ENCODE measurements at regions not wholly inside any gene's neighbourhood (a gene's known extent, or its start where the extent isn't known, plus 50 kb on each side); places are given as distances from the start of the nearest gene placed in this dataset.

DNA sequence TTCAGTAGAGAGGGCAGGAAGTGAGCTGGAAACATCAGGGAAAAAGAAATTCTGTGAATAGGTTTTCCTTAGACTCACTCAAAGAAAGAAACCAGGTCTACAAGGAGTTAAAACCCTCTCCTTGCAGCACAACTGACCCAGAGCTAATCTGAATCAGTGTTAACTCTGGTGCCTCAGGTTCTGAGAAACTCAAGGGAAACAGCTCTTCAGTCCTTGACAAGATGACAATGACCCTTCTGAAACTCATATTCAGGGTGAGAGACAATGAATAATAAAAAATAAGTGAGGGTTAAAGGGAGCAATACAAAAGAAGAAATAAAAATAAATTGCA, 903.6 kb downstream of the STPG2 start:
- no peak overlapping the region for H3K4me3 ChIP-seq (ENCODE audit: low read depth in 2 of 2, low read length in 2 of 2)
- ChIA-PET CTCF (no interaction called here), POLR2A (no interaction called here)
- no TSS peak for BruUV-seq (replicated peaks)
- no peaks in the 10 kb centered on the region for H3K36me3 ChIP-seq (ENCODE audit: control insufficient read depth, insufficient read depth, low read length)
- no peaks in the 10 kb centered on the region for H3K4me1 ChIP-seq (ENCODE audit: control insufficient read depth, insufficient read depth, low read length)
- TF ChIP-seq, protein P1, sequence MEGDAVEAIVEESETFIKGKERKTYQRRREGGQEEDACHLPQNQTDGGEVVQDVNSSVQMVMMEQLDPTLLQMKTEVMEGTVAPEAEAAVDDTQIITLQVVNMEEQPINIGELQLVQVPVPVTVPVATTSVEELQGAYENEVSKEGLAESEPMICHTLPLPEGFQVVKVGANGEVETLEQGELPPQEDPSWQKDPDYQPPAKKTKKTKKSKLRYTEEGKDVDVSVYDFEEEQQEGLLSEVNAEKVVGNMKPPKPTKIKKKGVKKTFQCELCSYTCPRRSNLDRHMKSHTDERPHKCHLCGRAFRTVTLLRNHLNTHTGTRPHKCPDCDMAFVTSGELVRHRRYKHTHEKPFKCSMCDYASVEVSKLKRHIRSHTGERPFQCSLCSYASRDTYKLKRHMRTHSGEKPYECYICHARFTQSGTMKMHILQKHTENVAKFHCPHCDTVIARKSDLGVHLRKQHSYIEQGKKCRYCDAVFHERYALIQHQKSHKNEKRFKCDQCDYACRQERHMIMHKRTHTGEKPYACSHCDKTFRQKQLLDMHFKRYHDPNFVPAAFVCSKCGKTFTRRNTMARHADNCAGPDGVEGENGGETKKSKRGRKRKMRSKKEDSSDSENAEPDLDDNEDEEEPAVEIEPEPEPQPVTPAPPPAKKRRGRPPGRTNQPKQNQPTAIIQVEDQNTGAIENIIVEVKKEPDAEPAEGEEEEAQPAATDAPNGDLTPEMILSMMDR (IDR thresholded peaks at IDR 0.05), result no peak
- TF ChIP-seq, protein P2, sequence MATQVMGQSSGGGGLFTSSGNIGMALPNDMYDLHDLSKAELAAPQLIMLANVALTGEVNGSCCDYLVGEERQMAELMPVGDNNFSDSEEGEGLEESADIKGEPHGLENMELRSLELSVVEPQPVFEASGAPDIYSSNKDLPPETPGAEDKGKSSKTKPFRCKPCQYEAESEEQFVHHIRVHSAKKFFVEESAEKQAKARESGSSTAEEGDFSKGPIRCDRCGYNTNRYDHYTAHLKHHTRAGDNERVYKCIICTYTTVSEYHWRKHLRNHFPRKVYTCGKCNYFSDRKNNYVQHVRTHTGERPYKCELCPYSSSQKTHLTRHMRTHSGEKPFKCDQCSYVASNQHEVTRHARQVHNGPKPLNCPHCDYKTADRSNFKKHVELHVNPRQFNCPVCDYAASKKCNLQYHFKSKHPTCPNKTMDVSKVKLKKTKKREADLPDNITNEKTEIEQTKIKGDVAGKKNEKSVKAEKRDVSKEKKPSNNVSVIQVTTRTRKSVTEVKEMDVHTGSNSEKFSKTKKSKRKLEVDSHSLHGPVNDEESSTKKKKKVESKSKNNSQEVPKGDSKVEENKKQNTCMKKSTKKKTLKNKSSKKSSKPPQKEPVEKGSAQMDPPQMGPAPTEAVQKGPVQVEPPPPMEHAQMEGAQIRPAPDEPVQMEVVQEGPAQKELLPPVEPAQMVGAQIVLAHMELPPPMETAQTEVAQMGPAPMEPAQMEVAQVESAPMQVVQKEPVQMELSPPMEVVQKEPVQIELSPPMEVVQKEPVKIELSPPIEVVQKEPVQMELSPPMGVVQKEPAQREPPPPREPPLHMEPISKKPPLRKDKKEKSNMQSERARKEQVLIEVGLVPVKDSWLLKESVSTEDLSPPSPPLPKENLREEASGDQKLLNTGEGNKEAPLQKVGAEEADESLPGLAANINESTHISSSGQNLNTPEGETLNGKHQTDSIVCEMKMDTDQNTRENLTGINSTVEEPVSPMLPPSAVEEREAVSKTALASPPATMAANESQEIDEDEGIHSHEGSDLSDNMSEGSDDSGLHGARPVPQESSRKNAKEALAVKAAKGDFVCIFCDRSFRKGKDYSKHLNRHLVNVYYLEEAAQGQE (IDR thresholded peaks at IDR 0.05; ENCODE audit: insufficient read depth in 1 of 2, low read depth in 2 of 2, low read length in 1 of 2), result no peak
- TF ChIP-seq POLR2AphosphoS5 (IDR thresholded peaks at IDR 0.05; ENCODE audit: low read depth, low read length), result no peak
- no peak for TF ChIP-seq TCF7L2 (IDR thresholded peaks at IDR 0.05; ENCODE audit: low read depth, low read length)
- no peak for TF ChIP-seq SIN3A (IDR thresholded peaks at IDR 0.05; ENCODE audit: borderline replicate concordance, insufficient read depth, low read depth, low read length)
- DNase-seq (ENCODE audit: low read depth, low spot score), result no peak
- no peak for ATAC-seq
- H3K27ac ChIP-seq (ENCODE audit: low read length), result no peak overlapping the region
- in situ Hi-C loops (cut with HindIII; ENCODE audit: low pct_unique_long_range_greater_than_20kb, low sequenced_read_pairs) (no loop called here), intact Hi-C loops (cut with micrococcal nuclease; ENCODE audit: unreplicated experiment) (no loop called here)
- H3K27me3 ChIP-seq (ENCODE audit: control insufficient read depth, insufficient read depth, low read length), result no peaks in the 10 kb centered on the region
- no peaks in the 10 kb centered on the region for H3K9me3 ChIP-seq (ENCODE audit: control insufficient read depth, insufficient read depth, low read depth, low read length)

DNA sequence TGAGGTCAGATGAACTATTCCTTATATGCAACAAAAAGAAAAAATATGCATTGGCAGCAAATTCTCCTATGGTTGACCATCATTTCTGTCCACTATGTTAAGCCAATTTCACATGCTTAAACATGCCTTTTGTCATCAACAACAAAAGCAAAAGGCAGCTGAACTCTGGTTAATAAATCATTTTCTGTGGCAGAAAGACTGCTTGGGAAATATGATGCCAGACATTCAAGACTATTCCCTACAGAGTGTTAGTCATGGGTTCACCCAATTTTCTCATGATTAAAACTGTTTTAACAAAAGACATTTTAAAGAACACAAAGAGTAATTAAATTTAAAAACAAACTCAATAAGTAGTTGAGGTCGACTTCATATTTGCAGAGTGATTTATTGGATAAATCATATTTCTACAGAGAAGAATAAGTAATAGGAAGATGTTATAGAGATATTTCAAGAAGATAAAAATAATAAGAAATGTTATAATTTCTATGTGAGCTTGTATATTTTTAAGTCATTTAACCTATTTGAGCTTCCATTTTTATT, 890.6 kb downstream of the STPG2 start:
- ChIA-PET CTCF (no interaction called here), POLR2A (interaction anchor here (0.7 kb wide), 1 partner anchor 89 kb away, joined by 3 read pairs; no protein-coding TSS in a partner anchor)
- intact Hi-C loops (cut with micrococcal nuclease; ENCODE audit: unreplicated experiment), result no loop called here
- TF ChIP-seq TCF7L2 (IDR thresholded peaks at IDR 0.05; ENCODE audit: low read depth, low read length), result no peak
- TF ChIP-seq, protein P2 (IDR thresholded peaks at IDR 0.05; ENCODE audit: insufficient read depth in 1 of 2, low read depth in 2 of 2, low read length in 1 of 2), result no peak
- TF ChIP-seq, protein P1 (IDR thresholded peaks at IDR 0.05), result no peak
- TF ChIP-seq POLR2AphosphoS5 (IDR thresholded peaks at IDR 0.05; ENCODE audit: low read depth, low read length), result no peak
- no peak for TF ChIP-seq SIN3A (IDR thresholded peaks at IDR 0.05; ENCODE audit: borderline replicate concordance, insufficient read depth, low read depth, low read length)
- no peaks in the 10 kb centered on the region for H3K4me1 ChIP-seq (ENCODE audit: control insufficient read depth, insufficient read depth, low read length)
- H3K4me3 ChIP-seq (ENCODE audit: low read depth in 2 of 2, low read length in 2 of 2), result no peak overlapping the region
- ATAC-seq, result no peak
- H3K36me3 ChIP-seq (ENCODE audit: control insufficient read depth, insufficient read depth, low read length), result no peaks in the 10 kb centered on the region
- H3K9me3 ChIP-seq (ENCODE audit: control insufficient read depth, insufficient read depth, low read depth, low read length), result no peaks in the 10 kb centered on the region
- no peak for DNase-seq (ENCODE audit: low read depth, low spot score)
- no peak overlapping the region for H3K27ac ChIP-seq (ENCODE audit: low read length)
- no peaks in the 10 kb centered on the region for H3K27me3 ChIP-seq (ENCODE audit: control insufficient read depth, insufficient read depth, low read length)
- BruUV-seq (replicated peaks), result no TSS peak
- in situ Hi-C loops (cut with HindIII; ENCODE audit: low pct_unique_long_range_greater_than_20kb, low sequenced_read_pairs), result no loop called here

All from Panc1 (cell line).